ENCODE measurements at regions not wholly inside any gene's neighbourhood (a gene's known extent, or its start where the extent isn't known, plus 50 kb on each side); places are given as distances from the start of the nearest gene placed in this dataset.

DNA sequence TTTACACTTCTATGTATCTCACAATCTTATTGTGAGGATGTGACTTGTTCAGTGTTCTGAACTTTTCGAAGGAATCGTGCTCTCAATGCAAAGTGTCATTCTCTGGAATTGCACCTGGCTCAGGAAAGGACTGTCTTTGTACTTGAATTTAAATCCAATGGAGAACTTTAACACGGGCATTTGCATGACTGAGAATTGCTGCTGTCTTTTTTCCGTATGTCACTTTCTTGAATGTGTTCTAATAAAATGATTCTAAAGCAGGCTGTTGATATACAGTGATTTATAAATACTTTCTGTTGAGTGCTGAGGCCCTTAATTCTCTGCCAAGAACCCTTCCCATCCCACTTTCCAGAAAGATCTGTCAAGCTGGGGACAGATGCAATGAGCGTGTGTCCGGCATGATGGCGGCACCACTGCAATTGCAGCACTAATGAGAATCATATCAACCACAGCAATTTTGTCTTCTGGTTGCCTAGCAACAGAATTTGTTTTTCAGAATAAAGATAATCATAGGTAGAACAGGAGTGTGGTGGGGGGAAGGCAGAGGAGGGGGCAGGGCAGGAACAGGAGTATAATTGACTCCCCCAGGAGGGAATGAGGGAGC, 210.6 kb upstream of the UMPS start:
- H3K9me3 ChIP-seq: no peaks in the 10 kb centered on the region
- TF ChIP-seq, protein P1, sequence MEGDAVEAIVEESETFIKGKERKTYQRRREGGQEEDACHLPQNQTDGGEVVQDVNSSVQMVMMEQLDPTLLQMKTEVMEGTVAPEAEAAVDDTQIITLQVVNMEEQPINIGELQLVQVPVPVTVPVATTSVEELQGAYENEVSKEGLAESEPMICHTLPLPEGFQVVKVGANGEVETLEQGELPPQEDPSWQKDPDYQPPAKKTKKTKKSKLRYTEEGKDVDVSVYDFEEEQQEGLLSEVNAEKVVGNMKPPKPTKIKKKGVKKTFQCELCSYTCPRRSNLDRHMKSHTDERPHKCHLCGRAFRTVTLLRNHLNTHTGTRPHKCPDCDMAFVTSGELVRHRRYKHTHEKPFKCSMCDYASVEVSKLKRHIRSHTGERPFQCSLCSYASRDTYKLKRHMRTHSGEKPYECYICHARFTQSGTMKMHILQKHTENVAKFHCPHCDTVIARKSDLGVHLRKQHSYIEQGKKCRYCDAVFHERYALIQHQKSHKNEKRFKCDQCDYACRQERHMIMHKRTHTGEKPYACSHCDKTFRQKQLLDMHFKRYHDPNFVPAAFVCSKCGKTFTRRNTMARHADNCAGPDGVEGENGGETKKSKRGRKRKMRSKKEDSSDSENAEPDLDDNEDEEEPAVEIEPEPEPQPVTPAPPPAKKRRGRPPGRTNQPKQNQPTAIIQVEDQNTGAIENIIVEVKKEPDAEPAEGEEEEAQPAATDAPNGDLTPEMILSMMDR (IDR thresholded peaks at IDR 0.05): no peak
- no peaks in the 10 kb centered on the region for H3K4me1 ChIP-seq
- no peaks in the 10 kb centered on the region for H3K27me3 ChIP-seq
- no peak for DNase-seq (ENCODE audit: low spot score)
- no peak overlapping the region for H3K4me3 ChIP-seq
- H3K36me3 ChIP-seq: no peaks in the 10 kb centered on the region
- H3K27ac ChIP-seq: no peak overlapping the region

DNA sequence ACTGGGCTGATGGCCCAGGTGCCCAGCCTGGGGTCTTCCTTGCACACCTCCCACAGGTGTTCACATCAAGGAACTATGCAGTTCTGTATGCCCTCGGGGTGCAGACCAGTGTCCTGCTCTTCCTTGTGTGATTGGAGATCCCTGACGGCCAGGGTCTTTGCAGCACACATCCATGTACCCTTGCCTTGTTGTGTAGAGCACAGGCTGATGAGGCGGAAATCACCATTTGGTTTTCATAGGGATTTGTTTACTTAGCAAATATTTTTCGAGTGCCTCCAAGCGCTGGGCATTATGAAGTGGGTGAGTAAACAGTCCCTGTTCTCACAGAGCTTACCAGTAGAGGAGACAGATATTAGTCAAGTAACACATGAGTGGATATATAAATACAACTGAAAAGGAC, 209.3 kb upstream of the UMPS start:
- H3K36me3 ChIP-seq: no peaks in the 10 kb centered on the region
- no peak overlapping the region for H3K27ac ChIP-seq
- no peaks in the 10 kb centered on the region for H3K4me1 ChIP-seq
- no peaks in the 10 kb centered on the region for H3K9me3 ChIP-seq
- TF ChIP-seq, protein P1 (IDR thresholded peaks at IDR 0.05): no peak
- DNase-seq (ENCODE audit: low spot score): no peak
- no peaks in the 10 kb centered on the region for H3K27me3 ChIP-seq
- no peak overlapping the region for H3K4me3 ChIP-seq

DNA sequence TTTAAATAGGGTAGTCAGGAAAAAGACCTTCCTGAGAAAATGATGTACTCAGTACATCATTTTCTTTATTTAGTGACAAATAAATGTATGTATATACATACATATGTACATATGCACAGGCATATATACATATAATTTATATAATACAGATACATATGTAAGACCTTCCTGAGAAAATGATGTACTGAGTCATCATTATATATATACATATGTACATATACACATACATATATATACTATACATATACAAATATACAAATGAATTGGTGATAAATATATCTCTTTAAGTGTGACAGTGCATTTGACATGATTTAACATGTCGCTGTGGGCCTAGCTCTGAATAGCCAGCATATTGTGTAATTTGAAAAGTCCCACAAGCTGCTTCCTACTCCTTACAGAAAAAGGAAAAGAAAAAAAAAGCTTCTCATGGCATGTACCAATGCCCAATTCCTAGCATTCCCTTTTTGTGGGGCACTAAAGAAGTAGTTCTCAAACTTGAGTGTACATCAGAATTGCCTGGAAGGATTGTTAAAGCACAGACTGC, 208.1 kb upstream of the UMPS start:
- TF ChIP-seq, protein P1 (IDR thresholded peaks at IDR 0.05): no peak
- no peaks in the 10 kb centered on the region for H3K9me3 ChIP-seq
- H3K27me3 ChIP-seq: no peaks in the 10 kb centered on the region

DNA sequence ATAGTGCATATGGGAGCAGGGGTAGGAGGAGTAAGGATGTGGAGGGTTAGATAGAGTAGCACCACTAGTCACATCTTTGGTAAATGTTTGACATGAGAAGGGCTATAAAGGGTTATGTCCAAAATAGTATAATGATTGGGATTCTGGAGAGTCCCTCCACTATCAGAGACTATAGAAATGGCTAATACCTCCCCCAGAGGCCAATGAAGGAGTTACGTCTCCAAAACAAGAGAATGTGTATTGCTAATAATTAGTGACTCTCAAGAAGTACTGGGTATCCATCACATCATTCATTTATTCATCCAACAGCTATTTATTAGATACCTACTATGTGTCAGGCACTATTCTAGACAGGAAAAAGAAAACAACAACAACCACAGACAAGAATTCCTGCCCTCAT, 203.7 kb upstream of the UMPS start:
- Histone ChIP-seq H3K4me1 (no peaks in the 10 kb centered on the region), H3K4me3 (no peak overlapping the region), H3K27ac (no peak overlapping the region), H3K27me3 (no peaks in the 10 kb centered on the region), H3K36me3 (no peaks in the 10 kb centered on the region), H3K9me3 (no peaks in the 10 kb centered on the region)
- no peak for DNase-seq (ENCODE audit: low spot score)
- TF ChIP-seq, protein P1 (IDR thresholded peaks at IDR 0.05): no peak

More for the DNA sequence above, 208.1 kb upstream of the UMPS start:
- Histone ChIP-seq H3K36me3 (no peaks in the 10 kb centered on the region), H3K27ac (no peak overlapping the region), H3K4me3 (no peak overlapping the region), H3K4me1 (no peaks in the 10 kb centered on the region)
- no peak for DNase-seq (ENCODE audit: low spot score)

DNA sequence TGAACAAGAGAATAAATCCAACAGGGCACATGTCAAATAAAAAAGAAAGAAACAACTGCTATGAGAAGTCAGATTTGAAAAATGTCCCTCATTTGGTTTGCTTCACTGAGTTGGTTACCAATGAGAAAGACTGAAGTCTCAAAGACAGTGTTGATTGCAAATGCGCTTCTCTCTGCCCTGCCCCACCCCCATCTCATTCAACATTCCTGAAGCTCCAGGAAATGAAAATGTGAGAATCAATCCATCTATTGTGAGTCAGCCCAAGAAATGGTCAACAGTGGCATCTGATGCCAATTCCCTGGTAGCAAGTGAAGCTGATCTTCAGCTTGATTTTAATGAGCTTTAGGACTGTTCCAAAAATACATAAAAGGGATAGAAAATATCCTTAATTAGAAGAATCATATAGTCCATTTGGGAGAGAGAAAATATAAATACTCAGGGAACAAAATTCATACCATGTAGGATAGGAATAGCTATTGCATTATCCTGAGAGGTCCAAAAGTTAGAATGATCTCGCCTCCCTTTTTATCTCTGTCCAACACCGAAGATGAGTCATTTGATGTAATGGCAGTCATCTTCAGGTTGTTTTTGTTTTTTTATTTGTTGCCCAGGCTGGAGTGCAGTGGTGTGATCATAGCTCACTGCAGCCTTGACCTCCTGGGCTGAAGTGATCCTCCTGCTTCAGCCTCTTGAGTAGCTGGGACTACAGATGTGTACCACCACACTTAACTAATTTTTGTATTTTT, 200.3 kb upstream of the UMPS start:
- Histone ChIP-seq H3K9me3 (no peaks in the 10 kb centered on the region), H3K36me3 (no peaks in the 10 kb centered on the region), H3K4me1 (no peaks in the 10 kb centered on the region), H3K27ac (no peak overlapping the region), H3K4me3 (no peak overlapping the region), H3K27me3 (no peaks in the 10 kb centered on the region)
- TF ChIP-seq, protein P1 (IDR thresholded peaks at IDR 0.05): no peak
- no peak for DNase-seq (ENCODE audit: low spot score)

Data from right atrium auricular region (tissue), 2 donors.